SK-N-SH (cell line): ENCODE measurements at regions not wholly inside any gene's neighbourhood (a gene's known extent, or its start where the extent isn't known, plus 50 kb on each side); places are given as distances from the start of the nearest gene placed in this dataset.

ENCODE experiments used
- CTCF ChIA-PET: fragments of 300-600, 350-600 bp; formaldehyde crosslinking; extraction: SDS; loops from one replicate; lab custom pipeline; 2021; lab: Yijun Ruan, JAX
- POLR2A ChIA-PET: fragments of 350-600 bp; sonication (Branson Sonifier 250); formaldehyde crosslinking; extraction: SDS; loops from one replicate; lab custom pipeline; 2020; ENCODE audit warnings: antibody characterized with exemption, inconsistent platforms; lab: Yijun Ruan, JAX
- DNase-seq: peaks from one replicate; pipeline ENCODE4 v3.0.0; 2012
- H2AFZ ChIP-seq: fragments of 200-600 bp; sonication (generic); 2 replicates; pipeline ENCODE4 v1.8.1; 2016; ENCODE audit warnings: antibody characterized with exemption, mild to moderate bottlenecking, low read depth
- H3F3A ChIP-seq: fragments of 200-600 bp; sonication (generic); replicated peaks from 2 replicates; pipeline ENCODE3; 2016; ENCODE audit warnings: antibody characterized with exemption, mild to moderate bottlenecking; ENCODE audit not compliant: insufficient read depth
- H3K27ac ChIP-seq, 2 experiments: fragments of 200-500 bp in 1 of 2; fragments of 200-600 bp in 1 of 2; sonication (Bioruptor generic) in 1 of 2; sonication (generic), shearing (Covaris generic) in 1 of 2; 2 replicates each; pipeline versions ENCODE4 v1.5.1 to v1.6.1; 2014 to 2016; ENCODE audit warnings: low read depth in 2 of 2, inconsistent platforms in 1 of 2, low read length in 1 of 2, mild to moderate bottlenecking in 1 of 2, mixed read lengths in 1 of 2
- H3K27me3 ChIP-seq: fragments of 200-600 bp; sonication (generic), shearing (Covaris generic); 2 replicates; pipeline ENCODE4 v1.6.1; 2016; ENCODE audit warnings: mixed run types; ENCODE audit not compliant: insufficient read depth
- H3K36me3 ChIP-seq, 2 experiments: fragments of 200-500 bp in 1 of 2; fragments of 200-600 bp in 1 of 2; sonication (Bioruptor generic) in 1 of 2; sonication (generic) in 1 of 2; replicated peaks in 1 of 2; 2 replicates each; pipeline versions ENCODE3 to v1.5.1; 2014 to 2016; ENCODE audit warnings: low read length in 1 of 2, mild to moderate bottlenecking in 1 of 2; ENCODE audit not compliant: insufficient read depth in 2 of 2, control insufficient read depth in 1 of 2
- H3K4me1 ChIP-seq, 2 experiments: fragments of 200-500 bp in 1 of 2; fragments of 200-600 bp in 1 of 2; sonication (Bioruptor generic) in 1 of 2; sonication (generic), shearing (Covaris generic) in 1 of 2; 2 replicates each; pipeline versions ENCODE4 v1.5.1 to v1.6.1; 2014 to 2016; ENCODE audit warnings: low read depth in 1 of 2, low read length in 1 of 2, mixed run types in 1 of 2; ENCODE audit not compliant: insufficient read depth in 2 of 2, control insufficient read depth in 1 of 2
- H3K4me2 ChIP-seq: fragments of 200-600 bp; sonication (generic), shearing (Covaris generic); 2 replicates; pipeline ENCODE4 v1.6.1; 2017; ENCODE audit warnings: mixed run types
- H3K4me3 ChIP-seq, 2 experiments: fragments of 200-500 bp in 1 of 2; fragments of 200-600 bp in 1 of 2; sonication (Bioruptor generic) in 1 of 2; sonication (generic), shearing (Covaris generic) in 1 of 2; 2 replicates each; pipeline versions ENCODE4 v1.5.1 to v1.8.1; 2014 to 2016; ENCODE audit warnings: low read depth in 2 of 2, inconsistent platforms in 1 of 2, low read length in 1 of 2, mild to moderate bottlenecking in 1 of 2, mixed read lengths in 1 of 2, moderate library complexity in 1 of 2
- H3K79me2 ChIP-seq: fragments of 200-600 bp; sonication (generic); 2 replicates; pipeline ENCODE4 v1.8.1; 2017; ENCODE audit warnings: mild to moderate bottlenecking; ENCODE audit not compliant: insufficient read depth
- H3K9ac ChIP-seq: fragments of 200-600 bp; sonication (generic); 2 replicates; pipeline ENCODE4 v1.6.1; 2017; ENCODE audit warnings: mixed run types
- H3K9me2 ChIP-seq: fragments of 200-600 bp; sonication (generic); 2 replicates; pipeline ENCODE4 v1.6.1; 2017; ENCODE audit warnings: mixed run types
- H3K9me3 ChIP-seq: fragments of 200-600 bp; sonication (generic); 2 replicates; pipeline ENCODE4 v1.6.1; 2017; ENCODE audit warnings: mixed run types, mild to moderate bottlenecking, moderate library complexity
- H4K20me1 ChIP-seq: fragments of 200-600 bp; sonication (generic); 2 replicates; pipeline ENCODE4 v1.6.1; 2017; ENCODE audit warnings: mild to moderate bottlenecking, mixed run types; ENCODE audit not compliant: insufficient read depth
- CTCF ChIP-seq: fragments of 200-600 bp; sonication (generic); IDR thresholded peaks from 2 replicates; pipeline ENCODE4 v1.6.1; 2017; ENCODE audit warnings: antibody characterized with exemption, mild to moderate bottlenecking, moderate library complexity
- EP300 ChIP-seq, 2 experiments: IDR thresholded peaks; 2 replicates each; pipeline versions ENCODE4 v1.4.0 to v1.6.1; 2012; ENCODE audit warnings: borderline replicate concordance in 1 of 2, low read depth in 1 of 2, low read length in 1 of 2
- EZH2phosphoT487 ChIP-seq: fragments of 200-600 bp; sonication (generic); IDR thresholded peaks from 2 replicates; pipeline ENCODE4 v1.6.1; 2017; ENCODE audit warnings: low read depth, mixed run types, mild to moderate bottlenecking, antibody characterized with exemption, moderate library complexity, borderline replicate concordance
- FOXM1 ChIP-seq: IDR thresholded peaks from 2 replicates; pipeline ENCODE4 v1.4.0; 2012; ENCODE audit warnings: low read depth, mild to moderate bottlenecking
- GATA2 ChIP-seq: sonication (generic); formaldehyde crosslinking; IDR thresholded peaks from 2 replicates; pipeline ENCODE4 v1.5.0; 2020; ENCODE audit warnings: mild to moderate bottlenecking, missing genetic modification reagents
- JUND ChIP-seq: IDR thresholded peaks from 2 replicates; pipeline ENCODE4 v1.4.0; 2012
- MAX ChIP-seq: IDR thresholded peaks from 2 replicates; pipeline ENCODE4 v1.4.0; 2012; ENCODE audit warnings: low read depth
- NFIC ChIP-seq: IDR thresholded peaks from 2 replicates; pipeline ENCODE4 v1.4.0; 2012; ENCODE audit warnings: borderline replicate concordance
- PBX3 ChIP-seq: IDR thresholded peaks from 2 replicates; pipeline ENCODE4; 2012
- POLR2AphosphoS5 ChIP-seq: IDR thresholded peaks from 2 replicates; pipeline ENCODE4 v1.6.1; 2012; ENCODE audit warnings: low read depth, low read length
- RAD21 ChIP-seq: IDR thresholded peaks from 2 replicates; pipeline ENCODE4 v1.6.1; 2012; ENCODE audit warnings: mild to moderate bottlenecking, low read length
- REST ChIP-seq: IDR thresholded peaks from 2 replicates; pipeline ENCODE4 v1.6.1; 2012; ENCODE audit warnings: mild to moderate bottlenecking, low read depth, low read length, moderate library complexity
- RFX5 ChIP-seq: IDR thresholded peaks from 2 replicates; pipeline ENCODE4 v1.6.1; 2012; ENCODE audit warnings: mild to moderate bottlenecking, improper control_type of control experiment, low read length
- SIN3A ChIP-seq: IDR thresholded peaks from 2 replicates; pipeline ENCODE4 v1.6.1; 2012; ENCODE audit warnings: low read depth, mild to moderate bottlenecking, low read length, moderate library complexity, borderline replicate concordance
- TEAD4 ChIP-seq: IDR thresholded peaks from 2 replicates; pipeline ENCODE4 v1.4.0; 2012; ENCODE audit warnings: mild to moderate bottlenecking, borderline replicate concordance; ENCODE audit not compliant: insufficient read depth
- YY1 ChIP-seq: IDR thresholded peaks from 2 replicates; pipeline ENCODE4 v1.4.0; 2012; ENCODE audit warnings: low read depth, mild to moderate bottlenecking
- ZBTB33 ChIP-seq: IDR thresholded peaks from 2 replicates; pipeline ENCODE4 v1.4.0; 2012; ENCODE audit warnings: low read depth, borderline replicate concordance
- WGBS: methylation state at CpG from one replicate; pipeline ENCODE4 v1.1.6; 2017; ENCODE audit warnings: low lambda C conversion rate; 5-methylcytosine and 5-hydroxymethylcytosine counted together

GRCh38 chrX:23610495-23610894, 56.8 kb upstream of the PRDX4 start:
- POLR2A ChIA-PET = no interaction called here
- H3K36me3 ChIP-seq = no peaks in the 10 kb centered on the region
- no peak overlapping the region for H3K4me2 ChIP-seq
- H3K9me2 ChIP-seq = no peaks in the 10 kb centered on the region
- no peaks in the 10 kb centered on the region for H4K20me1 ChIP-seq
- H3F3A ChIP-seq = no peaks in the 10 kb centered on the region
- no peak overlapping the region for H3K4me3 ChIP-seq
- no peaks in the 10 kb centered on the region; the same call in 1 of the 2 replicates for H3K27me3 ChIP-seq
- H3K9ac ChIP-seq = no peak overlapping the region
- no peaks in the 10 kb centered on the region for H3K9me3 ChIP-seq
- no peaks in the 10 kb centered on the region for H3K79me2 ChIP-seq
- H3K27ac ChIP-seq = no peak overlapping the region
- H2AFZ ChIP-seq = no peak overlapping the region
- WGBS = 13% methylated on average over 1 of the region's 1 CpG
- no peak for TF ChIP-seq ZBTB33
- no peak for TF ChIP-seq RFX5
- TF ChIP-seq SIN3A = no peak
- TF ChIP-seq RAD21 = no peak
- TF ChIP-seq TEAD4 = no peak
- no peak for TF ChIP-seq GATA2 (CRISPR knock-in tag)
- TF ChIP-seq FOXM1 = no peak
- TF ChIP-seq MAX = no peak
- no peak for TF ChIP-seq EP300 (IDR thresholded peaks at IDR 0.05; ENCODE audit: borderline replicate concordance in 1 of 2, low read depth in 1 of 2, low read length in 1 of 2)
- TF ChIP-seq REST = no peak
- TF ChIP-seq POLR2AphosphoS5 = no peak
- no peak for TF ChIP-seq PBX3
- no peak for TF ChIP-seq NFIC
- no peak for TF ChIP-seq EZH2phosphoT487
- no peak for TF ChIP-seq JUND
- TF ChIP-seq YY1 = no peak
- no peak for TF ChIP-seq CTCF
- TF ChIP-seq, all 33 proteins: peak for 0
- CTCF ChIA-PET = no interaction called here
- no peaks in the 10 kb centered on the region for H3K4me1 ChIP-seq
- no peak for DNase-seq
